NCI-H2107 (cell line): ENCODE measurements at regions not wholly inside any gene's neighbourhood (a gene's known extent, or its start where the extent isn't known, plus 50 kb on each side); places are given as distances from the start of the nearest gene placed in this dataset.

Experiments used
- DNase-seq: peaks from one replicate; lab custom pipeline; 2025; lab: John Stamatoyannopoulos, UW

- DNase-seq: no peak
These were observed 296.3 kb downstream of the GPAM start for GRCh38 chr10:111887266-111887665.

- DNase-seq: no peak
These were observed 293.5 kb downstream of the GPAM start for GRCh38 chr10:111890046-111890445.

- no peak for DNase-seq
These were observed 267.6 kb downstream of the GPAM start for GRCh38 chr10:111916011-111916410.

- DNase-seq: no peak
These were observed 261.7 kb downstream of the GPAM start for GRCh38 chr10:111921821-111922220.

- no peak for DNase-seq
These were observed 260.5 kb downstream of the GPAM start for GRCh38 chr10:111923032-111923431.

- DNase-seq: no peak
These were observed 257.3 kb downstream of the GPAM start for GRCh38 chr10:111926286-111926685.

GRCh38 chr10:111933937-111934336 lies 249.6 kb downstream of the GPAM start:
- no peak for DNase-seq

- DNase-seq: no peak
These were observed 248.6 kb downstream of the GPAM start for GRCh38 chr10:111934931-111935330.

- DNase-seq: no peak
These were observed 247.4 kb downstream of the GPAM start for GRCh38 chr10:111936143-111936542.

- DNase-seq: no peak
These were observed 239.2 kb downstream of the GPAM start for GRCh38 chr10:111944331-111944730.

GRCh38 chr10:111953949-111954348 lies 229.6 kb downstream of the GPAM start:
- DNase-seq: no peak

GRCh38 chr10:111954386-111954785 lies 229.2 kb downstream of the GPAM start:
- no peak for DNase-seq

GRCh38 chr10:111956841-111957240 lies 226.7 kb downstream of the GPAM start:
- no peak for DNase-seq

GRCh38 chr10:111962951-111963350 lies 220.6 kb downstream of the GPAM start:
- no peak for DNase-seq

GRCh38 chr10:111967116-111967515 lies 216.4 kb downstream of the GPAM start:
- DNase-seq: no peak

- DNase-seq: no peak
These were observed 216.0 kb downstream of the GPAM start for GRCh38 chr10:111967547-111967946.

- no peak for DNase-seq
These were observed 214.9 kb downstream of the GPAM start for GRCh38 chr10:111968647-111969046.

GRCh38 chr10:111970111-111970510 lies 213.5 kb downstream of the GPAM start:
- DNase-seq: no peak

- DNase-seq: no peak
These were observed 211.5 kb downstream of the GPAM start for GRCh38 chr10:111972109-111972508.

- no peak for DNase-seq
These were observed 210.3 kb downstream of the GPAM start for GRCh38 chr10:111973306-111973705.

GRCh38 chr10:111973826-111974225 lies 209.7 kb downstream of the GPAM start:
- DNase-seq: no peak

- DNase-seq: no peak
These were observed 209.2 kb downstream of the GPAM start for GRCh38 chr10:111974325-111974724.

- DNase-seq: no peak
These were observed 207.0 kb downstream of the GPAM start for GRCh38 chr10:111976557-111976956.

- no peak for DNase-seq
These were observed 199.5 kb downstream of the GPAM start for GRCh38 chr10:111984057-111984456.

- no peak for DNase-seq
These were observed 197.5 kb downstream of the GPAM start for GRCh38 chr10:111986079-111986478.
